ENCODE measurements at regions not wholly inside any gene's neighbourhood (a gene's known extent, or its start where the extent isn't known, plus 50 kb on each side); places are given as distances from the start of the nearest gene placed in this dataset.
A peak's percentile ranks its signal among the peaks of the same experiment; 100 is the strongest.
"Not testable (repeated sequence)": the region's sequence is repeated elsewhere in the genome, so short reads cannot be mapped to it uniquely, and the experiment has no call there.

- DNase-seq = no peak
Measured at GRCh38 chr16:79882340-79883005, 281.9 kb upstream of the MAF start.

GRCh38 chr16:79881107-79881506 lies 280.6 kb upstream of the MAF start:
- DNase-seq = not testable (repeated sequence)

GRCh38 chr16:79876332-79876730 lies 275.8 kb upstream of the MAF start:
- DNase-seq = no peak

GRCh38 chr16:79874391-79874790 lies 273.9 kb upstream of the MAF start:
- no peak for DNase-seq

GRCh38 chr16:79873825-79874224 lies 273.3 kb upstream of the MAF start:
- no peak for DNase-seq

GRCh38 chr16:79871906-79872305 lies 271.4 kb upstream of the MAF start:
- DNase-seq = no peak

GRCh38 chr16:79870016-79870886 lies 269.7 kb upstream of the MAF start:
- DNase-seq = no peak

- no peak for DNase-seq
Measured at GRCh38 chr16:79869304-79870015, 268.9 kb upstream of the MAF start.

GRCh38 chr16:79868841-79869240 lies 268.3 kb upstream of the MAF start:
- DNase-seq = no peak

- DNase-seq = no peak
Measured at GRCh38 chr16:79867425-79867997, 267.0 kb upstream of the MAF start.

GRCh38 chr16:79865918-79866317 lies 265.4 kb upstream of the MAF start:
- no peak for DNase-seq

GRCh38 chr16:79864781-79865391 lies 264.3 kb upstream of the MAF start:
- DNase-seq = no peak

GRCh38 chr16:79864032-79864780 lies 263.7 kb upstream of the MAF start:
- DNase-seq = no peak

- DNase-seq = no peak
Measured at GRCh38 chr16:79863128-79864031, 262.8 kb upstream of the MAF start.

- DNase-seq = no peak
Measured at GRCh38 chr16:79862601-79863000, 262.1 kb upstream of the MAF start.

GRCh38 chr16:79856581-79856980 lies 256.0 kb upstream of the MAF start:
- DNase-seq = peak in 1 of 2 donors; percentile 4

GRCh38 chr16:79850348-79850747 lies 249.8 kb upstream of the MAF start:
- DNase-seq = no peak

GRCh38 chr16:79849119-79849518 lies 248.6 kb upstream of the MAF start:
- no peak for DNase-seq

- no peak for DNase-seq
Measured at GRCh38 chr16:79848719-79849118, 248.2 kb upstream of the MAF start.

GRCh38 chr16:79847569-79847968 lies 247.0 kb upstream of the MAF start:
- no peak for DNase-seq

GRCh38 chr16:79847101-79847500 lies 246.6 kb upstream of the MAF start:
- no peak for DNase-seq

All from inflammatory macrophage treated with lipopolysaccharide for 1 hour (primary cell).